NCI-H82 treated with DMSO at 0.1 percent for 48 hours (cell line): ENCODE measurements at regions not wholly inside any gene's neighbourhood (a gene's known extent, or its start where the extent isn't known, plus 50 kb on each side); places are given as distances from the start of the nearest gene placed in this dataset.
A peak's percentile ranks its signal among the peaks of the same experiment; 100 is the strongest.
"Not testable (repeated sequence)": the region's sequence is repeated elsewhere in the genome, so short reads cannot be mapped to it uniquely, and the experiment has no call there.

ENCODE experiments used
- DNase-seq: peaks from one replicate; lab custom pipeline; 2025; ENCODE audit not compliant: unreplicated experiment; lab: John Stamatoyannopoulos, UW

DNA sequence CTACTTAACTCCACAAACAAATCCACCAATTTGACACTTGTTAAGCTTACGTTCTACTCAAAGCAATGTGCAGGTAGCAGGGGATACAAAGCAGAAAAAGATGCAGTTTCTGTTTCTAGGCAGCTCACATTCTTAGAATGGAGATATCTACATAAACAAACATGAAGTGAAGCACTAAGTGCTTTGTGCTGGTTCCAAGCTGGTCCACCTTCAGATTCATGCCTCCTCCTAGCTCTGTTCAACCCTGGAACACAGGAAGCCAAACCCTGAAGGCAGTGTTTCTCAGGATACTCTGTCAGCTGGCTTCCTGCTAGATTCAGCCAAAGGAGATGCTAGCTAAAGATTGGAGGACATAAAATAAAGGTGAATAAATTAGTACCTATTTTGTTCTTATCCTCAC lies 55.3 kb upstream of the NOL4 start:
- DNase-seq = no peak

DNA sequence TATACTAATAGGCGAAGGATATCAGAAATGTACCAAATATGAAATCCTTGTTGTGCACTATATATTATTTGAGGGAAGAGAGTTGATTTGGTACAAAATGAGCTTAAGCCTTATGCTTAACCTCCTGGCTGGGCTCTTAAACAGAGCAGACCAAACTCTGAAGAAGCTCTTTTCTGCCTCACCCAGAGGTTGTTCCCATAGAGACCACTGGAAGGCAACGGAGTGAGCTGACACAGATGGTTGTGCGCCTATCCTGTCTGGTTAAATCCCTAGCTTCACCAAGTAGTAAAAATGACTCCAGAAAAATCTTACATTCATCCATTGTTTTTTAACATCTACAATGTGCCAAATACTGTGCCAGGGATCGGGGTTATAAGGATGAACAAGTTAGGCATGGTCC lies 55.9 kb upstream of the NOL4 start:
- no peak for DNase-seq

GRCh38 chr18:34281290-34281689 lies 56.6 kb upstream of the NOL4 start:
- DNase-seq = no peak

- no peak for DNase-seq
These were observed 57.0 kb upstream of the NOL4 start for GRCh38 chr18:34281722-34282121.

DNA sequence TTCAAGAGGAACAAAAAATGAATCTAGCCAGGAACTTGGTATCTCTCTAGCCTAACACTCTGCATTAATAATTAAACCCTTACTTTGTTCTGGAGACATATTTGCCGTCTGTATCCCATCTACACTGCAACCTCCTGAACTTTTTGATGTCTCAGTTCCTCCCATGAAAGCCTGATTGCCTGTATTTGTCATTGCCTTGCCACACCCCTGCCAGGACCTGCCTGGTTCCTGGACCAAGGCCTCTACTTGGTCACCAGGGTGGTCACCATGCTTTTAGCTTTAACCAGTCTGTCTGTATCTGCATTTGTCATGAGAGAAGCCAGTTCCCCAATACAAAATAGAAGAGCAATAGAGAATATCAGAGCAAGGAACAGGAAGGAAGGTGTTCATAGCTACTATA lies 58.8 kb upstream of the NOL4 start:
- no peak for DNase-seq

DNA sequence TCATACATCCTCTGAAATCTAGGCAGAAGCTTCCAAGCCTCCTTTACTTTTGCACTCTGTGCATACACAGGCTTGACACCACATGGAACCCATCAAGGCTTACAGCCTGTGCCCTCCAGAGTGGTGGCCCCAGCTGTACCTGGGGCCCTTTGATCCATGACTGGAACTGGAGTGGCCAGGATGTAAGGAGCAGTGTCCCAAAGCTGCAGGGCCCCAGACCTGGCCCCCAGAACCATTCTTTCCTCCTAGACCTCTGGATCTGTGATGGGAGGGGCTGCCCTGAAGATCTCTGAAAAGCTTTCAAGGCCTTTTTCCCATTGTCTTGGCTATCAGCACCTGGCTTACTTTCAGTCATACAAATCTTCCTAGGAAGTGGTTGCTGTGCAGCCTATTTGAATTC lies 63.1 kb upstream of the NOL4 start:
- no peak for DNase-seq

- DNase-seq = no peak
These were observed 67.9 kb upstream of the NOL4 start for GRCh38 chr18:34292594-34292993.

GRCh38 chr18:34297287-34297686 lies 72.6 kb upstream of the NOL4 start:
- no peak for DNase-seq

GRCh38 chr18:34299828-34300227 lies 75.1 kb upstream of the NOL4 start:
- no peak for DNase-seq

DNA sequence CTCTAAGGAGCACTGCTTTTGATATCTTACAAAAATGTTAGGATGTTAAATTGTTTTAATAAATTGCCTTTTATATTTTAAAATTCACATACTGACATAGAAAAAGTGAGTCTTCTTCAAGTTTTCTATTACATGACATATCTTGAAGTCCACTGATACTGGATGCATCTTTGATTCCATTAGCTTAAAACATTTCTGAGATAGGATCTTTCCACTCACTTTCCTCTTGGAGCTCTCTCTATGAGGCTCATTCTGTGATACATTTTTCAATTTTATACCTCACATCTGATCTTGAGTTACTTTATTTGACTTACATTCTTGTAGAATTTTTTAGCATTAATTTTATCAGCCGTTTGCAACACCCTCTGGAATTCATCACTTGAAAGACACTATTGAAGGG lies 86.8 kb upstream of the NOL4 start:
- DNase-seq = no peak

GRCh38 chr18:34314847-34315246 lies 90.1 kb upstream of the NOL4 start:
- no peak for DNase-seq

- DNase-seq = no peak
These were observed 91.1 kb upstream of the NOL4 start for GRCh38 chr18:34315591-34316352.

GRCh38 chr18:34320267-34320666 lies 95.6 kb upstream of the NOL4 start:
- no peak for DNase-seq

GRCh38 chr18:34321066-34321465 lies 96.4 kb upstream of the NOL4 start:
- no peak for DNase-seq

DNA sequence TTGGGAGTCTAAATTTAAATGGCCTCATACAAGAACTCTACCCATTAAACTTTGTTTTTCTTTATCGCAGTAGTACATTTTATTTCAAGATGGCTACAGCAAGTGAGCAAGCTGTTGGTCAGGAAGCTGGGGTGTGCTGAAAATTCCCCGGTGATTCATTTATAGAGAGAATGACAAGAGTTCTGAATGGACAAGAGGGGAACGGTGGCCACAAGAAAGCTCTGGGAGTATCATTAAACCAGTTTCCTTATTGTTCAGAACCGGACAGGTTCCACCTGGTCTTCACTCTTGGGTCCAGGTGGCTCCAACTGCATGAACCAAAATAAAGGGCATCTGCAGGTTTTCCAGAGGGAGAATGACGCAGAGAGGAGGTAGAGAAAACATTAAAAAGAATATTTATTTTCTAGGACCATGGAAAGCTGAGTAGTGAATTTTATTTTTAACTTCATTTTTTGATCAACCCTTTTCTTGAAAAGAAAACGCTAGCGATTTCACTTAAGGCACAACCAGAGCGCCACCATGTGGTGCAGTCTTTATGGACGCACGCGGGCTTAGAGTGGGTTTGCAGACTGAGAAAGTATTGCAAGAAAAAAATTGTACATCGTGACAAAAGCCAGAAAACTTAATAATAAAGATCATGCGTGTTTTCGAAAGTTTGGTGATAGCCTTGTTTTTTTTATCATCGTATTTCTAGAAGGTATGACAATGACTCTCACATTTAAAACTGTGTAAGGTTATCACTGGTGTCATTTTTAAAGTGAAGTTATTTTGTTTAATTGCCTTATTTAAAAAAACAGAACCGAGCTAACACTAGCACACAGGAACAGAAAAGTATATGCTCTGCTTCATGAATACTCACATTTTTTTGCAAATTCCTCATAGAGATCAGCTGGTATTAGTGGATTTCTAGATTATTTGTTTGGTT lies 97.9 kb upstream of the NOL4 start:
- DNase-seq = peak; percentile 1

DNA sequence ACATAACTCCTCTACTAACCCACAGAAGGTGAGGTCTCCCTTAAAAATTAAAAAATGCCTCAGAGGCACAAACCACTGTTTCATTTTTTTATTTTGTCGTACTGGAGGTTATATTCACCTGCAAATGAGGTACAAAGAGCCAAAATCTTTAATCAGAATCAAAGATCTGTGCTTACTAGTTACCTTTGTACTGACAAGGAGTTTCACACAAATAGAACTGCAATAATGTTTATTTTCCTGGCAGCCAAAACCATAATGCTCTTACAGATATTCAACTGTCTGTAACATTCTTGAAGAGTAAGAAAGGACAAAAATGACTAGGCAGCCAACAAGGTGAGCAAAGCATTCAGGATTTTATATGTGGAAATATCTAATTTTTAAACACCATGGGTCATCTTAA lies 105.1 kb upstream of the NOL4 start:
- no peak for DNase-seq

GRCh38 chr18:34330308-34330707 lies 105.6 kb upstream of the NOL4 start:
- DNase-seq = peak; percentile 14

- not testable (repeated sequence) for DNase-seq
These were observed 106.2 kb upstream of the NOL4 start for GRCh38 chr18:34330907-34331306.

DNA sequence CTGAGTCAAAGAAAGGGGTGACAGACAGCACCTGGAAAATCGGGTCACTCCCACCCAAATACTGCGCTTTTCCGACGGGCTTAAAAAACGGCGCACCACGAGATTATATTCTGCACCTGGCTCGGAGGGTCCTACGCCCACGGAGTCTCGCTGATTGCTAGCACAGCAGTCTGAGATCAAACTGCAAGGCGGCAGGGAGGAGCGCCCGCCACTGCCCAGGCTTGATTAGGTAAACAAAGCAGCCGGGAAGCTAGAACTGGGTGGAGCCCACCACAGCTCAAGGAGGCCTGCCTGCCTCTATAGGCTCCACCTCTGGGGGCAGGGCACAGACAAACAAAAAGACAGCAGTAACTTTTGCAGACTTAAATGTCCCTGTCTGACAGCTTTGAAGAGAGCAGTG lies 106.6 kb upstream of the NOL4 start:
- DNase-seq = not testable (repeated sequence)

DNA sequence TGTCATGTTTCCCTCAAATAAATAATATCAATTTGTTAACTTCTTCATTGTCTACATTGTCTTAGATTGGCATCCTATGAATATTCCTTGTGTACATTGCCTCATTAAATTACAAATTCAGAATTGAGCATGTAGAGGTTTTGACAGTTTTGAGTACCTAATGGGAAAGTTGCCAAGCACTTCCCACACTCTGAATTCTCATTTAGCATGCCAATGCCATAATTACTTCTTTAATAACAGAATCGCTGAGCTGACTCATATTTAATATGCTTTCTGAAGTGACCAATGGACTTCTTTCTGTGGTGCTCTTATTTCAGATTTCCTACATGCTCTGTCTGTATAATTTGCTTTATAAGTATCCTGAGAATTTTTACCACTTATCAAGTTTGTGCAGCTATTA lies 114.4 kb upstream of the NOL4 start:
- DNase-seq = no peak

GRCh38 chr18:34342960-34343359 lies 118.2 kb upstream of the NOL4 start:
- no peak for DNase-seq

GRCh38 chr18:34345738-34346137 lies 121.0 kb upstream of the NOL4 start:
- no peak for DNase-seq
